Natural killer cell (primary cell): ENCODE measurements at regions not wholly inside any gene's neighbourhood (a gene's known extent, or its start where the extent isn't known, plus 50 kb on each side); places are given as distances from the start of the nearest gene placed in this dataset.
"Not testable (repeated sequence)": the region's sequence is repeated elsewhere in the genome, so short reads cannot be mapped to it uniquely, and the experiment has no call there.

Experiments used
- ATAC-seq, 3 donors: fragments of 150-1000 bp in 2 of 3; fragments of 200-7000 bp in 1 of 3; cut with Tn5 transposase; 1 replicate in 1 of 3; 2 replicates in 2 of 3; pipeline ENCODE4 v1.10.0; 2021; ENCODE audit warnings: mild to moderate bottlenecking in 2 of 3, moderate library complexity in 2 of 3
- DNase-seq, 2 donors: peaks; one replicate each; pipeline versions ENCODE4 v3.0.0 to v3.0.0-alpha.2; 2013 to 2021; ENCODE audit warnings: mixed read lengths in 1 of 2
- H3K27ac ChIP-seq: one replicate; pipeline ENCODE4 v1.5.1; 2013; ENCODE audit warnings: mild to moderate bottlenecking, low read length
- H3K27me3 ChIP-seq: one replicate; pipeline ENCODE4 v1.6.1; 2013; ENCODE audit warnings: low read length; ENCODE audit not compliant: control insufficient read depth, insufficient read depth
- H3K36me3 ChIP-seq: one replicate; pipeline ENCODE4 v1.6.1; 2013; ENCODE audit warnings: low read length; ENCODE audit not compliant: control insufficient read depth, insufficient read depth
- H3K4me1 ChIP-seq: one replicate; pipeline ENCODE4 v1.6.1; 2013; ENCODE audit warnings: low read length; ENCODE audit not compliant: control insufficient read depth, insufficient read depth
- H3K4me3 ChIP-seq: one replicate; pipeline ENCODE4 v1.5.1; 2013; ENCODE audit warnings: low read length
- H3K9me3 ChIP-seq: one replicate; pipeline ENCODE4 v1.6.1; 2013; ENCODE audit warnings: low read length; ENCODE audit not compliant: control insufficient read depth, insufficient read depth
- H3K27ac Mint-ChIP-seq, 2 donors: one replicate each; pipeline ENCODE4 v1.8.0; 2022; ENCODE audit warnings: mild to moderate bottlenecking in 2 of 2, mixed read lengths in 2 of 2, moderate library complexity in 1 of 2
- H3K27me3 Mint-ChIP-seq, 2 donors: one replicate each; pipeline ENCODE4 v1.8.0; 2022; ENCODE audit warnings: low read depth in 2 of 2, mixed read lengths in 2 of 2
- H3K36me3 Mint-ChIP-seq: one replicate; pipeline ENCODE4 v1.8.0; 2022; ENCODE audit warnings: mixed read lengths
- H3K4me1 Mint-ChIP-seq, 2 donors: one replicate each; pipeline ENCODE4 v1.8.0; 2022; ENCODE audit warnings: mixed read lengths in 2 of 2
- H3K4me3 Mint-ChIP-seq: one replicate; pipeline ENCODE4 v1.8.0; 2022; ENCODE audit warnings: mild to moderate bottlenecking, moderate library complexity, mixed read lengths
- H3K9me3 Mint-ChIP-seq, 2 donors: one replicate each; pipeline ENCODE4 v1.8.0; 2022; ENCODE audit warnings: mixed read lengths in 2 of 2
- CTCF ChIP-seq: fragments of 200-600 bp; IDR thresholded peaks from one replicate; pipeline ENCODE4 v1.8.0; 2022; ENCODE audit warnings: antibody characterized with exemption
- WGBS: methylation state at CpG from one replicate; pipeline ENCODE4 v1.1.7; 2013; ENCODE audit warnings: missing lambda C conversion rate; ENCODE audit not compliant: insufficient coverage; 5-methylcytosine and 5-hydroxymethylcytosine counted together
- intact Hi-C: fragments of 100-400 bp; cut with micrococcal nuclease; formaldehyde crosslinking; loops from one replicate; pipeline ENCODE4 v1.14.2; 2022

DNA sequence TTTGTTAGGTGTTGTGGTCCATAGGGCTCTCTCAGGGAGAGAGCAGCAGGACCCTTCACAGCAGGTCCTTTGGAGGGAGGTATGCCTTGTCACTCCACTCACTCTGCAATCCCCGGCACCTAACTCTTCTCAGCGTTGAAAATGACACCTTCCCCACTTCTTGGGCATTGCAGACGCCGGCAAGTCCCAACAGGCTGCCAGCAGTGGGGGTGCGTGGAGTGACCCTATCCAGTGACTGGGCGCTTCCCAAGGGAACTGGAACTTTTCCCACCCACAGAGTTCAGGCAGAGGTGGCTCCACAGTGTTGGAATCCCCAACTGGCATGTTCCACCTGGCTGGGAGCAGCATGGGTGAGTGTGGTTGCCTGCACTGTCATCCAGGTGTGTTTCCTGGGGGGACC lies 705.1 kb upstream of the FRG1 start:
- Histone ChIP-seq H3K9me3 (peaks cover 19% of the 10 kb centered on the region), H3K4me3 (no peak overlapping the region), H3K27ac (no peak overlapping the region), H3K4me1 (no peaks in the 10 kb centered on the region), H3K36me3 (no peaks in the 10 kb centered on the region), H3K27me3 (no peaks in the 10 kb centered on the region)
- Mint-ChIP-seq H3K9me3 (peaks cover 0 to 2% of the 10 kb centered on the region in 2 donors), H3K4me3 (no peak overlapping the region), H3K27ac (no peak overlapping the region), H3K36me3 (no peaks in the 10 kb centered on the region), H3K27me3 (no peaks in the 10 kb centered on the region), H3K4me1 (no peaks in the 10 kb centered on the region)
- TF ChIP-seq CTCF: no peak
- DNase-seq: no peak
- WGBS: 92% methylated on average over 6 of the region's 6 CpGs
- intact Hi-C loops: no loop called here
- ATAC-seq: no peak

DNA sequence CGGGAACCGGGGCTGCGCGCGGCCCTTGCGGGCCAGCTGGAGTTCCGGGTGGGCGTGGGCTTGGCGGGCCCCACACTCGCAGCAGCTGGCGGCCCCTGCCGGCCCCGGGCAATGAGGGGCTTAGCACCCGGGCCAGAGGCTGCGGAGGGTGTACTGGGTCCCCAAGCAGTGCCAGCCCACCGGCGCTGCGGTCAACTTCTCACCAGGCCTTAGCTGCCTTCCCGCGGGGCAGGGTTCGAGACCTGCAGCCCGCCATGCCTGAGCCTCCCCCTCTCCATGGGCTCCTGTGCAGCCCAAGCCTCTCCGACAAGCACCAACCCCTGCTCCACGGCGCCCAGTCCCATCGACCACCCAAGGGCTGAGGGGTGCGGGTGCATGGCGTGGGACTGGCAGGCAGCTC lies 704.4 kb upstream of the FRG1 start:
- intact Hi-C loops, H3K36me3 ChIP-seq, H3K27me3 ChIP-seq, H3K27ac Mint-ChIP-seq, DNase-seq, H3K27ac ChIP-seq, H3K27me3 Mint-ChIP-seq, H3K4me3 ChIP-seq, ATAC-seq, H3K4me1 ChIP-seq, H3K4me3 Mint-ChIP-seq, H3K36me3 Mint-ChIP-seq, H3K9me3 Mint-ChIP-seq, H3K4me1 Mint-ChIP-seq: not testable (repeated sequence)
- H3K9me3 ChIP-seq: peaks cover 19% of the 10 kb centered on the region
- 97% methylated on average over 28 of the region's 28 CpGs for WGBS

DNA sequence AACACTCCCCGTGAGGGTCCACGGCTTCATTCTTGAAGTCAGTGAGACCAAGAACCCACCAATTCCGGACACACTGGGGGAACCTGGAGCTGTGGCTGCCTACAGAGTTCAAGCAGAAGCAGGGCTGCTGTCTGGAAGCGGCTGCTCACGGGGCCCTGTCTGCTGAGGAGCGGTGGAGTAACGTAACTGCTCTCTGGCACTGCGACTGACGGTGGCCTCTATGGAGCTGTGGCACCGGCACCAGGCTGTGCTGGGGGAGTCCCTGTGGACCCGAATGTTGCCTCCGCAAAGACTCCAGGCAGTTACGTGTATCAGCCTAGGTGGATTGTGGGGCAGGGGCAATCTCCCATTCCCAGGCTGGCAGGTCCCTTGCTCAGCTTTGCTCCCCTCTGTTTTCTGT lies 703.3 kb upstream of the FRG1 start:
- intact Hi-C loops: no loop called here

DNA sequence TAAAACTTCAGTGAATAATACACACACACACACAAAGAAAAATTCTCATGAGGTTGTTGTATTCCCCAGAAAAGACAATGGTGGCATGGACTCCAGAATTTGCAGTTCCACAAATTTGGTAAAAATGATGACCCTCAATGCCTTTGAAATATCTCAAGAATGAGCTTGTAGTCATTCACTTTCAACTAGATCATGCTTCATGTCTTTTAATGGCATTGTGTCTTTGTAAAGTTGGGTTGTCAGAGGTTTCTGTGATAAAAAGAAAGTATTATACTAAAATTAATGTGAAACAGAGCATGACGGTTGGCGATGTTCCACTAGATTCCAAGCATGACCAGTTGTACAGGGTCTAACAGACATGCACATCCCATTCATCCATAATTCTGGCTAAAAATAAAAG lies 685.0 kb upstream of the FRG1 start:
- no peak overlapping the region for H3K27ac Mint-ChIP-seq
- Histone ChIP-seq H3K9me3 (peaks cover 7% of the 10 kb centered on the region), H3K4me3 (no peak overlapping the region), H3K27me3 (no peaks in the 10 kb centered on the region), H3K4me1 (no peaks in the 10 kb centered on the region), H3K27ac (no peak overlapping the region), H3K36me3 (no peaks in the 10 kb centered on the region)
- no peaks in the 10 kb centered on the region for H3K27me3 Mint-ChIP-seq
- ATAC-seq (no peak), DNase-seq (no peak)
- peaks cover 13 to 18% of the 10 kb centered on the region in 2 donors for H3K9me3 Mint-ChIP-seq
- WGBS: 65% methylated on average over 2 of the region's 2 CpGs
- intact Hi-C loops: no loop called here
- peaks cover 21% of the 10 kb centered on the region for H3K36me3 Mint-ChIP-seq
- TF ChIP-seq CTCF: no peak
- H3K4me3 Mint-ChIP-seq: no peak overlapping the region
- no peaks in the 10 kb centered on the region for H3K4me1 Mint-ChIP-seq

More for the DNA sequence above, 703.3 kb upstream of the FRG1 start:
- no peak overlapping the region for H3K27ac ChIP-seq
- Mint-ChIP-seq H3K9me3 (peaks cover 2 to 4% of the 10 kb centered on the region in 2 donors), H3K4me3 (no peak overlapping the region), H3K27me3 (no peaks in the 10 kb centered on the region), H3K27ac (no peak overlapping the region), H3K36me3 (no peaks in the 10 kb centered on the region), H3K4me1 (no peaks in the 10 kb centered on the region)
- no peak for TF ChIP-seq CTCF
- ATAC-seq (no peak), DNase-seq (no peak)
- no peaks in the 10 kb centered on the region for H3K27me3 ChIP-seq
- H3K4me1 ChIP-seq: no peaks in the 10 kb centered on the region
- H3K9me3 ChIP-seq: peaks cover 19% of the 10 kb centered on the region
- H3K4me3 ChIP-seq: no peak overlapping the region
- H3K36me3 ChIP-seq: no peaks in the 10 kb centered on the region
- WGBS: 90% methylated on average over 13 of the region's 13 CpGs
